Erythroblast (primary cell): ENCODE measurements at regions not wholly inside any gene's neighbourhood (a gene's known extent, or its start where the extent isn't known, plus 50 kb on each side); places are given as distances from the start of the nearest gene placed in this dataset.

Source experiments
- GATA1 ChIP-seq: IDR thresholded peaks from 2 replicates; pipeline ENCODE4 v1.6.1; 2011; ENCODE audit warnings: low read depth, mild to moderate bottlenecking, control low read depth, low read length, moderate library complexity
- POLR2A ChIP-seq: IDR thresholded peaks from 2 replicates; pipeline ENCODE4 v1.6.1; 2011; ENCODE audit warnings: mild to moderate bottlenecking, low read length

DNA sequence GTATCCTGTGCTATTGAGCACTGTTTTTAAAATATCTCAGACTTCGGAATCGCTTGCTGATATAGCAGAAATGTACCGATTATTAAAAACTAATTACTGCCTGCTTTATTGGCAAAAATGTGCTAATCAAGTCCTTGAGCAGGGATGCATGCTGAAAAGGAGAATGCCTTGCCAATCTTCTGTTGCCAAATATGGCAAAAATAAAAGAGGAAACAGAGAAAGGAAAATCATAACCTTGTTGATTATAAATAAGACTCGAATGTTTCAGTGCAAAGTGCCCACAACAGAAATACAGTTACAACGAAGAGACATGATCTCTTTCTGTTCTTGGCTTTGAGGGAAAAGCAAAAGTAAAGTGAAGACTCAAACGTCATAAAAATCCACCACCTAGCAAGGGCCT lies 248.5 kb downstream of the TMEM182 start:
- no peak for TF ChIP-seq POLR2A
- TF ChIP-seq GATA1, result no peak
